OCI-LY1 (cell line): ENCODE measurements at regions not wholly inside any gene's neighbourhood (a gene's known extent, or its start where the extent isn't known, plus 50 kb on each side); places are given as distances from the start of the nearest gene placed in this dataset.

Source experiments
- H2AFZ ChIP-seq: fragments of 200-600 bp; sonication (generic), shearing (Covaris generic); 2 replicates; pipeline ENCODE4 v1.6.0; 2014; ENCODE audit warnings: antibody characterized with exemption, mild to moderate bottlenecking, low read length
- H3F3A ChIP-seq: fragments of 200-600 bp; sonication (generic), shearing (Covaris generic); 2 replicates; pipeline ENCODE4 v1.6.0; 2014; ENCODE audit warnings: mild to moderate bottlenecking, antibody characterized with exemption, low read length, moderate library complexity; ENCODE audit not compliant: insufficient read depth
- H3K27ac ChIP-seq: fragments of 200-600 bp; sonication (generic); 2 replicates; pipeline ENCODE4 v1.5.1; 2014; ENCODE audit warnings: low read length, mixed run types, mild to moderate bottlenecking, low read depth; ENCODE audit not compliant: poor library complexity, severe bottlenecking
- H3K27me3 ChIP-seq: fragments of 200-600 bp; sonication (generic); 2 replicates; pipeline ENCODE4 v1.6.0; 2014; ENCODE audit warnings: antibody characterized with exemption, mild to moderate bottlenecking, low read length, moderate library complexity; ENCODE audit not compliant: insufficient read depth
- H3K36me3 ChIP-seq: fragments of 200-600 bp; sonication (generic); 2 replicates; pipeline ENCODE4 v1.6.1; 2014; ENCODE audit warnings: mild to moderate bottlenecking, antibody characterized with exemption, low read length, moderate library complexity, mixed read lengths; ENCODE audit not compliant: insufficient read depth
- H3K4me1 ChIP-seq: fragments of 200-600 bp; sonication (generic); 2 replicates; pipeline ENCODE4 v1.5.1; 2014; ENCODE audit warnings: mild to moderate bottlenecking, low read length, moderate library complexity; ENCODE audit not compliant: insufficient read depth, severe bottlenecking
- H3K4me2 ChIP-seq: fragments of 200-600 bp; sonication (generic), shearing (Covaris generic); 2 replicates; pipeline ENCODE4 v1.6.1; 2014; ENCODE audit warnings: low read length
- H3K4me3 ChIP-seq: fragments of 200-600 bp; sonication (generic); 2 replicates; pipeline ENCODE4 v1.5.1; 2014; ENCODE audit warnings: low read length, low read depth, mild to moderate bottlenecking, mixed read lengths; ENCODE audit not compliant: poor library complexity, severe bottlenecking
- H3K79me2 ChIP-seq: fragments of 200-600 bp; shearing (Covaris generic); 2 replicates; pipeline ENCODE4 v1.6.1; 2016; ENCODE audit warnings: mixed run types, low read length, mixed read lengths; ENCODE audit not compliant: insufficient read depth
- H3K9ac ChIP-seq: fragments of 200-600 bp; sonication (generic), shearing (Covaris generic); 2 replicates; pipeline ENCODE4 v1.6.1; 2014; ENCODE audit warnings: mild to moderate bottlenecking, low read length, mixed read lengths
- H3K9me2 ChIP-seq: fragments of 200-600 bp; sonication (generic), shearing (Covaris generic); 2 replicates; pipeline ENCODE4 v1.6.1; 2014; ENCODE audit warnings: low read depth, mild to moderate bottlenecking, low read length, mixed read lengths
- H3K9me3 ChIP-seq: fragments of 200-600 bp; shearing (Covaris generic); 2 replicates; pipeline ENCODE4 v1.6.1; 2014; ENCODE audit warnings: low read length, mixed read lengths
- H4K20me1 ChIP-seq: fragments of 200-600 bp; sonication (generic), shearing (Covaris generic); 2 replicates; pipeline ENCODE4 v1.6.0; 2016; ENCODE audit warnings: mild to moderate bottlenecking, low read length; ENCODE audit not compliant: insufficient read depth
- CTCF ChIP-seq: fragments of 200-600 bp; sonication (generic), shearing (Covaris generic); IDR thresholded peaks from 2 replicates; pipeline ENCODE4 v1.5.1; 2017; ENCODE audit warnings: mild to moderate bottlenecking, antibody characterized with exemption, low read length, moderate library complexity, mixed read lengths
- EZH2 ChIP-seq: fragments of 200-600 bp; sonication (generic), shearing (Covaris generic); IDR thresholded peaks from 2 replicates; pipeline ENCODE4 v1.8.0; 2017; ENCODE audit warnings: borderline replicate concordance, mixed run types, mild to moderate bottlenecking, antibody characterized with exemption, low read length, moderate library complexity, mixed read lengths

- H3K4me3 ChIP-seq: no peak overlapping the region
- H3K27me3 ChIP-seq: no peaks in the 10 kb centered on the region
- H3K9me3 ChIP-seq: no peaks in the 10 kb centered on the region
- H3K9me2 ChIP-seq: no peaks in the 10 kb centered on the region
- H4K20me1 ChIP-seq: no peaks in the 10 kb centered on the region
- no peaks in the 10 kb centered on the region for H3K79me2 ChIP-seq
- peak overlapping the region; percentile 26; the same call in 1 of the 2 replicates for H2AFZ ChIP-seq
- H3K4me1 ChIP-seq: peaks cover 56% of the 10 kb centered on the region
- TF ChIP-seq EZH2 (no peak), CTCF (no peak)
- H3F3A ChIP-seq: no peaks in the 10 kb centered on the region
- no peak overlapping the region for H3K9ac ChIP-seq
- peak overlapping the region; percentile 77 for H3K27ac ChIP-seq
- H3K4me2 ChIP-seq: no peak overlapping the region
- H3K36me3 ChIP-seq: no peaks in the 10 kb centered on the region
Measured at GRCh38 chr5:124445070-124445619, 301.3 kb downstream of the ZNF608 start.

- peak overlapping the region; percentile 44 for H3K4me2 ChIP-seq
Measured at GRCh38 chr5:124444147-124444775, 302.2 kb downstream of the ZNF608 start.

GRCh38 chr5:124440471-124440870 is 306.0 kb downstream of the ZNF608 start:
- no peaks in the 10 kb centered on the region for H3K79me2 ChIP-seq
- H3K27me3 ChIP-seq: no peaks in the 10 kb centered on the region
- TF ChIP-seq EZH2 (no peak), CTCF (no peak)
- H3F3A ChIP-seq: no peaks in the 10 kb centered on the region
- no peaks in the 10 kb centered on the region for H3K9me2 ChIP-seq
- no peaks in the 10 kb centered on the region for H3K9me3 ChIP-seq
- peaks cover 57% of the 10 kb centered on the region for H3K4me1 ChIP-seq
- no peaks in the 10 kb centered on the region for H4K20me1 ChIP-seq
- H3K4me3 ChIP-seq: no peak overlapping the region
- H3K9ac ChIP-seq: no peak overlapping the region
- H3K4me2 ChIP-seq: no peak overlapping the region
- H3K36me3 ChIP-seq: no peaks in the 10 kb centered on the region
- no peak overlapping the region for H3K27ac ChIP-seq
- no peak overlapping the region for H2AFZ ChIP-seq

More at GRCh38 chr5:124444147-124444775, 302.2 kb downstream of the ZNF608 start:
- H3K79me2 ChIP-seq: no peaks in the 10 kb centered on the region
- no peak overlapping the region for H3K4me3 ChIP-seq
- TF ChIP-seq CTCF: no peak
- TF ChIP-seq EZH2: no peak
- peaks cover 58% of the 10 kb centered on the region for H3K4me1 ChIP-seq
- H3K9me3 ChIP-seq: no peaks in the 10 kb centered on the region
- peak overlapping the region; percentile 77 for H3K27ac ChIP-seq
- H3K27me3 ChIP-seq: no peaks in the 10 kb centered on the region
- H3K9me2 ChIP-seq: no peaks in the 10 kb centered on the region
- no peaks in the 10 kb centered on the region for H3K36me3 ChIP-seq
- H4K20me1 ChIP-seq: no peaks in the 10 kb centered on the region
- H2AFZ ChIP-seq: peak overlapping the region; percentile 26; the same call in 1 of the 2 replicates
- peak overlapping the region; percentile 13; the same call in 1 of the 2 replicates for H3K9ac ChIP-seq
- H3F3A ChIP-seq: no peaks in the 10 kb centered on the region
